MM.1S (cell line): ENCODE measurements at regions not wholly inside any gene's neighbourhood (a gene's known extent, or its start where the extent isn't known, plus 50 kb on each side); places are given as distances from the start of the nearest gene placed in this dataset.

Experiments used
- DNase-seq: peaks from one replicate; pipeline ENCODE4 v3.0.0-alpha.2; 2015
- H2AFZ ChIP-seq: fragments of 300-600 bp; sonication (generic); 2 replicates; pipeline ENCODE4 v1.6.0; 2016; ENCODE audit warnings: antibody characterized with exemption, low read length
- H3F3A ChIP-seq: fragments of 300-600 bp; sonication (generic); 2 replicates; pipeline ENCODE4 v1.6.1; 2016; ENCODE audit warnings: mild to moderate bottlenecking, antibody characterized with exemption, low read length, moderate library complexity, mixed read lengths; ENCODE audit not compliant: insufficient read depth
- H3K27ac ChIP-seq: fragments of 300-600 bp; sonication (generic); 2 replicates; pipeline ENCODE4 v1.5.1; 2016; ENCODE audit warnings: mild to moderate bottlenecking, low read length
- H3K27me3 ChIP-seq: fragments of 300-600 bp; sonication (generic); replicated peaks from 2 replicates; pipeline ENCODE4 v1.6.0; 2016; ENCODE audit warnings: low read length; ENCODE audit not compliant: insufficient read depth
- H3K36me3 ChIP-seq: fragments of 300-600 bp; sonication (generic); replicated peaks from 2 replicates; pipeline ENCODE4 v1.6.1; 2016; ENCODE audit warnings: mild to moderate bottlenecking, low read length, mixed read lengths; ENCODE audit not compliant: insufficient read depth
- H3K4me1 ChIP-seq: fragments of 300-600 bp; sonication (generic); 2 replicates; pipeline ENCODE4 v1.6.1; 2016; ENCODE audit warnings: low read length, mixed read lengths
- H3K4me2 ChIP-seq: fragments of 300-600 bp; sonication (generic); 2 replicates; pipeline ENCODE4 v1.6.0; 2016; ENCODE audit warnings: low read depth, low read length
- H3K4me3 ChIP-seq: fragments of 300-600 bp; sonication (generic); 2 replicates; pipeline ENCODE4 v1.5.1; 2016; ENCODE audit warnings: low read length, mixed read lengths
- H3K79me2 ChIP-seq: fragments of 300-600 bp; sonication (generic); 2 replicates; pipeline ENCODE4 v1.6.1; 2016; ENCODE audit warnings: mixed run types, low read length, mixed read lengths
- H3K9ac ChIP-seq: fragments of 300-600 bp; sonication (generic); 2 replicates; pipeline ENCODE4 v1.6.1; 2016; ENCODE audit warnings: low read length, mixed read lengths
- H3K9me2 ChIP-seq: fragments of 300-600 bp; sonication (generic); replicated peaks from 2 replicates; pipeline ENCODE4 v1.6.1; 2016; ENCODE audit warnings: mild to moderate bottlenecking, low read length, mixed read lengths; ENCODE audit not compliant: insufficient read depth
- H3K9me3 ChIP-seq: fragments of 300-600 bp; sonication (generic); replicated peaks from 2 replicates; pipeline ENCODE4 v1.6.1; 2016; ENCODE audit warnings: mild to moderate bottlenecking, low read length, mixed read lengths; ENCODE audit not compliant: insufficient read depth
- H4K20me1 ChIP-seq: fragments of 300-600 bp; sonication (generic); 2 replicates; pipeline ENCODE4 v1.6.1; 2016; ENCODE audit warnings: mild to moderate bottlenecking, low read length, moderate library complexity, mixed read lengths; ENCODE audit not compliant: insufficient read depth
- CTCF ChIP-seq: fragments of 300-600 bp; sonication (generic); IDR thresholded peaks from 2 replicates; pipeline ENCODE4 v1.5.1; 2016; ENCODE audit warnings: antibody characterized with exemption, low read length, mixed read lengths
- EZH2 ChIP-seq: fragments of 300-600 bp; sonication (generic); optimal IDR thresholded peaks from 2 replicates; pipeline ENCODE3; 2017; ENCODE audit warnings: low read depth, mild to moderate bottlenecking, antibody characterized with exemption, low read length, mixed read lengths
- EZH2phosphoT487 ChIP-seq: fragments of 300-600 bp; sonication (generic); IDR thresholded peaks from 2 replicates; pipeline ENCODE4 v1.6.1; 2018; ENCODE audit warnings: antibody characterized with exemption, low read length

GRCh38 chr7:51477323-51477722 is 160.7 kb upstream of the COBL start:
- Histone ChIP-seq H3K27ac (no peak overlapping the region), H2AFZ (no peak overlapping the region), H3F3A (no peaks in the 10 kb centered on the region), H3K9me3 (no peaks in the 10 kb centered on the region), H3K4me3 (no peak overlapping the region), H3K79me2 (no peaks in the 10 kb centered on the region), H3K4me2 (no peak overlapping the region), H4K20me1 (no peaks in the 10 kb centered on the region), H3K27me3 (no peaks in the 10 kb centered on the region), H3K9me2 (no peaks in the 10 kb centered on the region), H3K4me1 (no peaks in the 10 kb centered on the region), H3K9ac (no peak overlapping the region), H3K36me3 (no peaks in the 10 kb centered on the region)
- DNase-seq, result no peak
- TF ChIP-seq CTCF (no peak), EZH2phosphoT487 (no peak), EZH2 (no peak)

- H3K4me2 ChIP-seq, result no peak overlapping the region
- no peak overlapping the region for H2AFZ ChIP-seq
- DNase-seq, result no peak
- TF ChIP-seq CTCF, result no peak
- no peak for TF ChIP-seq EZH2phosphoT487
- no peak for TF ChIP-seq EZH2
- no peaks in the 10 kb centered on the region for H3K9me2 ChIP-seq
- no peaks in the 10 kb centered on the region for H3F3A ChIP-seq
- no peak overlapping the region for H3K27ac ChIP-seq
- H3K4me3 ChIP-seq, result no peak overlapping the region
- H3K79me2 ChIP-seq, result no peaks in the 10 kb centered on the region
- no peaks in the 10 kb centered on the region for H3K36me3 ChIP-seq
- no peaks in the 10 kb centered on the region for H3K27me3 ChIP-seq
- H3K9me3 ChIP-seq, result no peaks in the 10 kb centered on the region
- H3K4me1 ChIP-seq, result no peaks in the 10 kb centered on the region
- H3K9ac ChIP-seq, result no peak overlapping the region
- H4K20me1 ChIP-seq, result no peaks in the 10 kb centered on the region
Measured at GRCh38 chr7:51476026-51476425, 159.4 kb upstream of the COBL start.

GRCh38 chr7:51472873-51473272 is 156.3 kb upstream of the COBL start:
- no peaks in the 10 kb centered on the region for H4K20me1 ChIP-seq
- no peaks in the 10 kb centered on the region for H3K79me2 ChIP-seq
- no peaks in the 10 kb centered on the region for H3K36me3 ChIP-seq
- H3K4me3 ChIP-seq, result no peak overlapping the region
- no peak for DNase-seq
- no peaks in the 10 kb centered on the region for H3F3A ChIP-seq
- no peaks in the 10 kb centered on the region for H3K27me3 ChIP-seq
- no peaks in the 10 kb centered on the region for H3K9me3 ChIP-seq
- H3K4me1 ChIP-seq, result no peaks in the 10 kb centered on the region
- H3K9ac ChIP-seq, result no peak overlapping the region
- TF ChIP-seq EZH2phosphoT487 (no peak), CTCF (no peak), EZH2 (no peak)
- no peak overlapping the region for H3K4me2 ChIP-seq
- no peaks in the 10 kb centered on the region for H3K9me2 ChIP-seq
- no peak overlapping the region for H2AFZ ChIP-seq
- H3K27ac ChIP-seq, result no peak overlapping the region
